ENCODE measurements at regions not wholly inside any gene's neighbourhood (a gene's known extent, or its start where the extent isn't known, plus 50 kb on each side); places are given as distances from the start of the nearest gene placed in this dataset.

DNA sequence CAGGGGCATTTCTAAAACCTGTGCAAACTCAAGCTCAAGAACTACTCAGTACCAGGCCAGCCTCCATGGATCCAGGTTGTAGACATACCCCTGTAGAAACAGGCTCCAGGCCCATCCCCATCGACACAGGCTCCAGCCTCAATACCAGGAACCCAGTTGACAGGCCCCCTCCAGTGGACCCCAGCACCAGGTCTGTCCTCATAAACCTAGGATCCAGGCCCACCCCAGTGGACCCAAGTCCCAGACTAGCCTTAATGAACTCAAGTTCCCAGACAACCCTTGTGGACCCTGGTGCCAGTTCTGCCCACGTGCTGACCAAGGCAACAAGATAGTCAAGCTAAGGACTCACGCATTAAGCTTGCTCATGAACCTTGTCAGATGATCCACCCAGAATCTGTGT lies 476.9 kb downstream of the TBC1D32 start:
- Histone ChIP-seq H4K20me1 (ENCODE audit: insufficient read depth, low read length) (no peaks in the 10 kb centered on the region), H3K4me2 (ENCODE audit: low read length) (no peak overlapping the region), H3K36me3 (ENCODE audit: insufficient read depth, low read length) (no peaks in the 10 kb centered on the region), H3K9me3 (ENCODE audit: low read length) (no peaks in the 10 kb centered on the region), H3K4me1 (ENCODE audit: insufficient read depth, low read length, poor library complexity, severe bottlenecking) (no peaks in the 10 kb centered on the region), H3K4me3 (ENCODE audit: low read depth, low read length, poor library complexity, severe bottlenecking) (no peak overlapping the region), H3K79me2 (ENCODE audit: insufficient read depth, low read depth, low read length) (no peaks in the 10 kb centered on the region), H3K9me2 (ENCODE audit: insufficient read depth, low read length) (no peaks in the 10 kb centered on the region), H3K27ac (ENCODE audit: low read depth, low read length, poor library complexity, severe bottlenecking) (no peak overlapping the region), H2AFZ (ENCODE audit: low read length) (no peak overlapping the region)
- ChIA-PET POLR2A (no interaction called here), CTCF (ENCODE audit: unreplicated experiment) (no interaction called here)
- intact Hi-C loops (cut with micrococcal nuclease; ENCODE audit: unreplicated experiment) = no loop called here
- BruUV-seq (replicated peaks) = no TSS peak
- DNase-seq (ENCODE audit: low spot score) = no peak
- no peak for TF ChIP-seq EZH2phosphoT487 (IDR thresholded peaks at IDR 0.05; ENCODE audit: borderline replicate concordance, low read depth, low read length)
- TF ChIP-seq, protein P1, sequence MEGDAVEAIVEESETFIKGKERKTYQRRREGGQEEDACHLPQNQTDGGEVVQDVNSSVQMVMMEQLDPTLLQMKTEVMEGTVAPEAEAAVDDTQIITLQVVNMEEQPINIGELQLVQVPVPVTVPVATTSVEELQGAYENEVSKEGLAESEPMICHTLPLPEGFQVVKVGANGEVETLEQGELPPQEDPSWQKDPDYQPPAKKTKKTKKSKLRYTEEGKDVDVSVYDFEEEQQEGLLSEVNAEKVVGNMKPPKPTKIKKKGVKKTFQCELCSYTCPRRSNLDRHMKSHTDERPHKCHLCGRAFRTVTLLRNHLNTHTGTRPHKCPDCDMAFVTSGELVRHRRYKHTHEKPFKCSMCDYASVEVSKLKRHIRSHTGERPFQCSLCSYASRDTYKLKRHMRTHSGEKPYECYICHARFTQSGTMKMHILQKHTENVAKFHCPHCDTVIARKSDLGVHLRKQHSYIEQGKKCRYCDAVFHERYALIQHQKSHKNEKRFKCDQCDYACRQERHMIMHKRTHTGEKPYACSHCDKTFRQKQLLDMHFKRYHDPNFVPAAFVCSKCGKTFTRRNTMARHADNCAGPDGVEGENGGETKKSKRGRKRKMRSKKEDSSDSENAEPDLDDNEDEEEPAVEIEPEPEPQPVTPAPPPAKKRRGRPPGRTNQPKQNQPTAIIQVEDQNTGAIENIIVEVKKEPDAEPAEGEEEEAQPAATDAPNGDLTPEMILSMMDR (conservative IDR thresholded peaks at IDR 0.05; ENCODE audit: low read length) = no peak

DNA sequence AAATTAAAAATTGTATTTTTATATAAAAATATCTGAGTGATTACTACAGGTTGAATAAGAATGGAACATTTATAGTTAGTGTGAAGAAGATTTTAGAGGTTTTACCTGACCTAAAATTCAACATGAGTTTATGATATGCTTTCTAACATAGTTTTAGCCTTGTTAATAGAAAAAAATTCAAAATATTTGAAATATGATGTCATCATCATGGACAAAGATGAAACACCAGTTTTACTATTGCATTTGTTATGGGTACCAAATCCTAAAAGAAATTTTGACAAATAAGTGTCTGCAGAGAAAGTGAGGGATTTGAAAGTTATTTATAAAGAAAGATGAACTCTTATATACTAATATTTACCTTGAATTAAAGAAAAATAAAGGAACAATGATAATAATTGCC lies 479.7 kb downstream of the TBC1D32 start:
- Histone ChIP-seq H3K27ac (ENCODE audit: low read depth, low read length, poor library complexity, severe bottlenecking) (no peak overlapping the region), H3K4me2 (ENCODE audit: low read length) (no peak overlapping the region), H3K9me3 (ENCODE audit: low read length) (no peaks in the 10 kb centered on the region), H2AFZ (ENCODE audit: low read length) (no peak overlapping the region), H3K79me2 (ENCODE audit: insufficient read depth, low read depth, low read length) (no peaks in the 10 kb centered on the region), H3K4me3 (ENCODE audit: low read depth, low read length, poor library complexity, severe bottlenecking) (no peak overlapping the region), H3K36me3 (ENCODE audit: insufficient read depth, low read length) (no peaks in the 10 kb centered on the region), H4K20me1 (ENCODE audit: insufficient read depth, low read length) (no peaks in the 10 kb centered on the region), H3K4me1 (ENCODE audit: insufficient read depth, low read length, poor library complexity, severe bottlenecking) (no peaks in the 10 kb centered on the region), H3K9me2 (ENCODE audit: insufficient read depth, low read length) (no peaks in the 10 kb centered on the region)
- intact Hi-C loops (cut with micrococcal nuclease; ENCODE audit: unreplicated experiment) = no loop called here
- BruUV-seq (replicated peaks) = no TSS peak
- no peak for TF ChIP-seq EZH2phosphoT487 (IDR thresholded peaks at IDR 0.05; ENCODE audit: borderline replicate concordance, low read depth, low read length)
- TF ChIP-seq, protein P1 (conservative IDR thresholded peaks at IDR 0.05; ENCODE audit: low read length) = no peak
- DNase-seq (ENCODE audit: low spot score) = no peak
- POLR2A ChIA-PET = interaction anchor here (0.6 kb wide), 1 partner anchor 650 kb away, joined by 3 read pairs; no protein-coding TSS in a partner anchor
- CTCF ChIA-PET (ENCODE audit: unreplicated experiment) = no interaction called here

DNA sequence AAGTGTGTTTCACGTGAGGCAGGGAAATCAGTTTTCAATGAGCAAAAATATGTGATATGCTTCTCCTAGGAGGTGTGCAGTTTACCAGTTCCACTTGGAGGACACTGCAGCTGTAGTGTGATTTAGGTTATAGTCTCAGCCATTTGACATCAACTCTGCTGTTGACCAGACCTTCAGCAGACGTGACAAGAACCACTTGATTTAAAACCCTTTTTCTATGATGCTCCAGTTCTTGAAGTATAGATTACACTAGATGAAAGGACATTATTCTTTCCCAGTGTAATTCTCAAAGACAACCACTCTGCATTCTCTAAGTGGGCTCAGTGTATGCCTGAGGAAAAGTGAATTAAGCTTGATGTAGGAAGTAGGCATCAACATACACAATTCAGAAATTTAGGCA lies 480.8 kb downstream of the TBC1D32 start:
- CTCF ChIA-PET (ENCODE audit: unreplicated experiment) = no interaction called here
- Histone ChIP-seq H3K4me3 (ENCODE audit: low read depth, low read length, poor library complexity, severe bottlenecking) (no peak overlapping the region), H3K36me3 (ENCODE audit: insufficient read depth, low read length) (no peaks in the 10 kb centered on the region), H4K20me1 (ENCODE audit: insufficient read depth, low read length) (no peaks in the 10 kb centered on the region), H3K79me2 (ENCODE audit: insufficient read depth, low read depth, low read length) (no peaks in the 10 kb centered on the region), H2AFZ (ENCODE audit: low read length) (no peak overlapping the region), H3K27ac (ENCODE audit: low read depth, low read length, poor library complexity, severe bottlenecking) (no peak overlapping the region), H3K9me3 (ENCODE audit: low read length) (no peaks in the 10 kb centered on the region), H3K4me2 (ENCODE audit: low read length) (no peak overlapping the region), H3K4me1 (ENCODE audit: insufficient read depth, low read length, poor library complexity, severe bottlenecking) (no peaks in the 10 kb centered on the region), H3K9me2 (ENCODE audit: insufficient read depth, low read length) (no peaks in the 10 kb centered on the region)
- intact Hi-C loops (cut with micrococcal nuclease; ENCODE audit: unreplicated experiment) = no loop called here
- BruUV-seq (replicated peaks) = no TSS peak
- no peak for TF ChIP-seq EZH2phosphoT487 (IDR thresholded peaks at IDR 0.05; ENCODE audit: borderline replicate concordance, low read depth, low read length)
- TF ChIP-seq, protein P1 (conservative IDR thresholded peaks at IDR 0.05; ENCODE audit: low read length) = no peak
- POLR2A ChIA-PET = no interaction called here
- no peak for DNase-seq (ENCODE audit: low spot score)
